GM18909 (cell line): ENCODE measurements at regions not wholly inside any gene's neighbourhood (a gene's known extent, or its start where the extent isn't known, plus 50 kb on each side); places are given as distances from the start of the nearest gene placed in this dataset.
"Not testable (repeated sequence)": the region's sequence is repeated elsewhere in the genome, so short reads cannot be mapped to it uniquely, and the experiment has no call there.

Experiments used
- ATAC-seq: cut with Tn5 transposase; IDR thresholded peaks from one replicate; pipeline ENCODE4 v1.9.1; 2021; ENCODE audit warnings: mild to moderate bottlenecking; ENCODE audit not compliant: unreplicated experiment, poor library complexity

GRCh38 chr1:110260194-110260593 lies 50.1 kb downstream of the KCNC4 start:
- no peak for ATAC-seq

DNA sequence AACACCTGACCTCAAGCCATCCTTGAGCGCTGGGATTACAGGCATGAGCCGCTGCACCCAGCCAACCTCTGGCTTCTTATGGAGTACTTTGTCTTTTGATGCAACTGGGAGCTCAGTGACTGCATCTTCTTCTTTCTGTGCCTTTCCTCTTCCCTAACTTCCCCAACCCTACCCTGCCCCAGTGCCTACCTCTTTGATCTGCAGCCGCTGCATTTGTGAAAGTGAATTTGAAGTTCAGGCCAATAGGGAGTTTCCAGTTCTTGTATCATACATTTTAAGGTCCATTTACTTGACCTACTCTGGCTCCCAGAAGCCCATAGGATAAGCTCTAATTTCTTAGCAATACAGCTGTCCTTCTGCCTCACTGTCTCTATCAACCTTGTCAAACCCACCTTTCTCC lies 52.2 kb downstream of the KCNC4 start:
- ATAC-seq = no peak

DNA sequence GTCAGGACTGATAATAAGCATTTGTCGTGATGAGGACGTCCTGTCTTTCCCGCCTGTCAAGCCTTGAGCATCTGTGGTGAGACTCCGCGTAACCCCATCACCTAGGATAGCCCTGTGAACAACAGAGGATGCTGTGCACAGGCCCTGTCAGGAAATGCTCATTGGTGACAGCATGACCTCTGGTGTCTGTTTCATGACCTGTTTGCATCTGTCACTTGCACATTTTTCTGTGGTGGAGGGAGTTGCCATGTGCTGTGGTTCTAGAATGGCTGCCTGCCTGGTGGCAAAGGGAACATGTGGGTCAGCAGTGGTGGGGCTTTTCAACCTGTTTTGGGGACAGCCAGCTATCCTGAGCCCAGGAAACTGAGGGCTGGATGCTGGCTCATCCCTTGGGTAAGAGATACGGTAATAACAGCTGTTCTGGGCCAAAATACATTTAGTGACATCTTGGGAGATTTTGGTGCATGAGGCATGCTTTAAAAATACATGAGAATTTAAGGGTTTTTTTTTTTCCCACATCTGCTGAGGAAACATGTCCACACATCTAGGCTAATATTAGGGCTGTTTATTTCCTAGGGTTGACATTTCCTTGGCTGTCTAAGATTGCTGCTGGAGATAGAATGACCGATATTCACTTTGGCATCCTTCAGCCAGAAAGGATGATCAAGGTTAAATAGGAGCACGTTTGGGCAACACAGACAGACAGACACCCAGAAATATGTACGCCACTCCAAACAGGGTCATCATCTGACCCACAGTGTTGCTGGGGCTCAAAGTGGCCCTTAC lies 52.9 kb downstream of the KCNC4 start:
- ATAC-seq = peak; percentile 59

GRCh38 chr1:110264430-110264829 lies 54.3 kb downstream of the KCNC4 start:
- no peak for ATAC-seq

DNA sequence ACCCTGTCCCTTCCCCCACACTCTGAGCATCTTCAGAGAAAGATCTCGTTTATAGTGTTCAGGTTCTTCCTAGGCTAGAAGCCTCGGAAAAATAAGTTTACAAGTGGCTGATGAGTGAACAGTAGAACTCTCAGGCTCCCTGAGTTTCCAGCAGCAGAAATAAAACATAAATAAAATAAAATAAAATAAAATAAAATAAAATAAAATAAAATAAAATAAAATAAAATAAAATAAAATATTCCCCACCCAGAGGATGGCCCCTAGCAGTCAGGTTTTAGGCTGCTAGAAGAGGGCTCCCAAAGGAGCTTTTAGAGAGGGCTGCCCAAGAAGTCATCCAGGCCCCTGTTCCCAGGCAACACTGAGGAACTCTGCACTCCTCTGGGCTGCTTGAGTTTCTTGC lies 55.1 kb downstream of the KCNC4 start:
- no peak for ATAC-seq

- no peak for ATAC-seq
Observed at GRCh38 chr1:110266834-110267233, 56.7 kb downstream of the KCNC4 start.

GRCh38 chr1:110267260-110267659 lies 57.1 kb downstream of the KCNC4 start:
- ATAC-seq = no peak

- ATAC-seq = no peak
Observed at GRCh38 chr1:110272045-110272444, 61.9 kb downstream of the KCNC4 start.

GRCh38 chr1:110273832-110274231 lies 63.7 kb downstream of the KCNC4 start:
- ATAC-seq = not testable (repeated sequence)

GRCh38 chr1:110280126-110280525 lies 59.1 kb upstream of the RBM15 start:
- ATAC-seq = no peak

- no peak for ATAC-seq
Observed at GRCh38 chr1:110280804-110281203, 58.4 kb upstream of the RBM15 start.

DNA sequence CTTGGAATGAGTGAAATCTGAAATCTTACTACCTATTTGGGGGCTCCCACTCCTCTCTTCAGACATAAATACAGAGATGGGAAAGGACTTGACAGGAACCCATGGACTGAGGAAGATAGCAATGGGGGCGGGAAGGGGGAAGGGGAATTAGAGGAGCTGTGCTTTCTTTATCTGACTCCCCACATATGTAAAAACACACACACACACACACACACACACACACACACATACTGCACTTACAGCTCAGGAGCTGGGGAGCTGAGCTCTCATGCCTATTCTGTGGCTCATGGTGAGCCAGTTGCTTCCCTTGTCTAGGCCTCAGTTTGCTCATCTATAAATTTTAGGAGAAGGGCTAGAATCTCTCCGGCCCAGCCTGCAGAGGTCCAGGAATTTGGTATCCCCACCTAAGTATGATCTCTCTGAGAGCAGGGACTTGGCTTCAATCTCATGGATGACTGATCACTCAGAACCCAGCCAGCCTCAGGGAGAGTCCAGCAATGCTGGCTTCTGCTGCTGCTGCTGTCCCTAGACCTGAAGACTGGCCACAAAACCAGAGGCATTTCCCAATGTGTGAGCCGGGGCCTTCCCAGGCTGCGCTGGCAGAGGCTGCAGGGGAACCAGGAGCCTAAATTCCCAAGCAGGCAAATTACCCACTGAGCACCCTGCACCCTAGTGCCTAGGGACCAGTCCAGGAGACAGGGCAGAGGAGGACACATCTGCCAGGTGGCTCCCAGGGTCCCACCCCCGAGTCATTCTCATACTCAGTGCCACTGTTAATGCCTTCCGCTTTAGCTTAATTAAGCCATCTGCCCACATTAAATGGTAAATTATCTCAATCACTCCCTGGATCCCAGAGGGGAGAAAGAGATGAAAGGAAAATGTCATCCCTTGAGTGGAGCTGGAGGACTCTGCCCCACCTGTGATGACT lies 57.5 kb upstream of the RBM15 start:
- ATAC-seq = no peak

DNA sequence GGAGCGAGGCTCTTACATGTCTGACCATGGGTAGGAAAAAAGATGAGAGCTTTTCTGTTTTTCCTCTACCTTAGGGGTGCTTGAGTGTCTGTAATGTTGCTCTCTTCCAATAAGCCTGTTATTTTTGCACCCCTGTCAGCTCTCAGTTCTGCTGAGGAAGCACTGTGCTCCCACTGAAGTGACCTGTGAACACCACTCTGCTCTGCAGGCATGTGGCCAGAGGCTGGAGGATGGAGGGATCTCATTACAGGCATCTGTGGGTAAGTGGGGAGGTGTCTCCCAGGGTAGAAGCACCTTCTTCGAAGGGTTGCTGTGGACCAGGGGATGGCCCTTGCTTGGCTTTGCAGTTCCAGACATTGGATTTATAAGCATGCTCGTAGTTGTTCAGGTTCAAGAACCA lies 56.8 kb upstream of the RBM15 start:
- no peak for ATAC-seq

DNA sequence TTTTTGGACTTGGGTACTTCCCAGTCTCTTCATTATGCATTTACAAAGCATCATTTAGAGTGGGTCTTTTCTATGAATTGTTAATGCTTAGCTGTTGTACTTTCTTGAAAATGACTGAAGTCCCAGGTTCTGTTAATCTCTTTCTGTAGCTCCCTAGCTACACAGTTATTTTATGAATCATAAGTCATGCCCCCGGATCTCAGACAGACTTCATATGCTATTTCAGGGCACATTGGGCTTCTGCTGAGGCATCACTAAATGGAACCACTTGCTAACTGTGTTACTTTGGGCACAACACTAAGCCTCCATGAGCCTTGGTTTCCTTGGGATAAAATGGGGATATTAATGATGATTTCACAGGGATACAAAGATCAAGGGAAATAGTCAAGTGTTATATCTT lies 55.5 kb upstream of the RBM15 start:
- no peak for ATAC-seq

DNA sequence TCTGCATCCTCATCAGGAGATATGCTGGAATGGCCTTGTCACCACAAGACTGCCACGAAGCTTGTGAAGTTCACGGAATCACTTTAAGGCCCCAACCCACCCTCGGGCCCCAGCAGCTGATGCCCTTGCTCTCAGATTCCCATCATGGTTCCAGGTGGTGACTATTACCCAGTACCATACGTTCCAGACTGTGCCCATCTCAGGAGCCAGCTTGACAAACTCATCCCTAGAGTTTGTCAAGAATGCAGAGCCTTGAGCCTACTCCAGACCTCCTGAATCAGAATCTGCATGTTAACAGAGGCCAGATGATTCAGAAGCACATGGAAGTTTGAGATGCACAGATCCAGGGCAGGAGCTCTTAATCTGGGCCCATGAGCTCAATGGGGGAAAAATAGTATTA lies 53.9 kb upstream of the RBM15 start:
- no peak for ATAC-seq

DNA sequence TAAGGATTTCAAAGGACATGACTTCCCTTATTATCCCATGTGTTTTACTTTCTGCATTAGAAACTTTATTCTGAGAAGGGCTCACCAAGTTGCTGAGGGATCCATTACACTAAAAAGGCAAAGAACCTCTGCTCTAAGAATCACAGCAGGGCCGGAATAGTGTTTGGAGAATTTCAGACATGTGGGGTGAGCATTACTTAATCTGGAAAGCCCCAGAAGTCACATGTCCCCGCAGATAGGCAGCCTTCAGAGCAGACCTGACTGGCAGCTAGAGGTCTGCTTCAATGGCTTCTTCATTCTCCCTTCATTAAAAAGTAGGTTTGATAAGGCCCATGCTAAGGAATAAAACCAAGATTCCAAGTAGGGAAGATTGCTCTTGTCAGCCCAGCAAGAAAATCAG lies 52.6 kb upstream of the RBM15 start:
- no peak for ATAC-seq

- ATAC-seq = no peak
Observed at GRCh38 chr1:110288111-110288510, 51.1 kb upstream of the RBM15 start.
